ENCODE measurements at regions not wholly inside any gene's neighbourhood (a gene's known extent, or its start where the extent isn't known, plus 50 kb on each side); places are given as distances from the start of the nearest gene placed in this dataset.

DNA sequence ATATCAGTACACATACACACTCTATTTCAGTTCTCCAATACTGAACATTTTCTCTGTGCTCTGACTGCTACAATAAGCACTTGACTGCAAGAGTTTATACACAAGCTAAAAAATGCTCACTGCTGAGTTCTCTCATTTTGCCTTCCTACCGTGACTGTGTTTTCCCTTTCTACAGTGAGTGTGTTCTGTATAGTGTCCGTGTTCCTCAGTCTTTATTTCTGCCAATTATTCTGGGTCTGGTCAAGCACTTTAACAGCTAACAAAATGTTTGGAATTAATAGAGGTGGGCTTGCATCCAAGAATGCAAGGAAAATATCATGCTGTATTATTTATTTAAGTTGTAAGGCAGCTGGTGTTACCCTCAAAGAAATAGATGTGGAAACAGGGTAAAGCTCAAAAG lies 217.0 kb upstream of the NREP start:
- TF ChIP-seq, protein P1, sequence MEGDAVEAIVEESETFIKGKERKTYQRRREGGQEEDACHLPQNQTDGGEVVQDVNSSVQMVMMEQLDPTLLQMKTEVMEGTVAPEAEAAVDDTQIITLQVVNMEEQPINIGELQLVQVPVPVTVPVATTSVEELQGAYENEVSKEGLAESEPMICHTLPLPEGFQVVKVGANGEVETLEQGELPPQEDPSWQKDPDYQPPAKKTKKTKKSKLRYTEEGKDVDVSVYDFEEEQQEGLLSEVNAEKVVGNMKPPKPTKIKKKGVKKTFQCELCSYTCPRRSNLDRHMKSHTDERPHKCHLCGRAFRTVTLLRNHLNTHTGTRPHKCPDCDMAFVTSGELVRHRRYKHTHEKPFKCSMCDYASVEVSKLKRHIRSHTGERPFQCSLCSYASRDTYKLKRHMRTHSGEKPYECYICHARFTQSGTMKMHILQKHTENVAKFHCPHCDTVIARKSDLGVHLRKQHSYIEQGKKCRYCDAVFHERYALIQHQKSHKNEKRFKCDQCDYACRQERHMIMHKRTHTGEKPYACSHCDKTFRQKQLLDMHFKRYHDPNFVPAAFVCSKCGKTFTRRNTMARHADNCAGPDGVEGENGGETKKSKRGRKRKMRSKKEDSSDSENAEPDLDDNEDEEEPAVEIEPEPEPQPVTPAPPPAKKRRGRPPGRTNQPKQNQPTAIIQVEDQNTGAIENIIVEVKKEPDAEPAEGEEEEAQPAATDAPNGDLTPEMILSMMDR (IDR thresholded peaks at IDR 0.05; ENCODE audit: insufficient read depth, low read length): no peak
- TF ChIP-seq GABPA (IDR thresholded peaks at IDR 0.05; ENCODE audit: low read depth) (no peak), SPI1 (IDR thresholded peaks at IDR 0.05; ENCODE audit: borderline replicate concordance, low read depth) (no peak), POLR2AphosphoS5 (IDR thresholded peaks at IDR 0.05; ENCODE audit: low read depth) (no peak)
- TF ChIP-seq, protein P2, sequence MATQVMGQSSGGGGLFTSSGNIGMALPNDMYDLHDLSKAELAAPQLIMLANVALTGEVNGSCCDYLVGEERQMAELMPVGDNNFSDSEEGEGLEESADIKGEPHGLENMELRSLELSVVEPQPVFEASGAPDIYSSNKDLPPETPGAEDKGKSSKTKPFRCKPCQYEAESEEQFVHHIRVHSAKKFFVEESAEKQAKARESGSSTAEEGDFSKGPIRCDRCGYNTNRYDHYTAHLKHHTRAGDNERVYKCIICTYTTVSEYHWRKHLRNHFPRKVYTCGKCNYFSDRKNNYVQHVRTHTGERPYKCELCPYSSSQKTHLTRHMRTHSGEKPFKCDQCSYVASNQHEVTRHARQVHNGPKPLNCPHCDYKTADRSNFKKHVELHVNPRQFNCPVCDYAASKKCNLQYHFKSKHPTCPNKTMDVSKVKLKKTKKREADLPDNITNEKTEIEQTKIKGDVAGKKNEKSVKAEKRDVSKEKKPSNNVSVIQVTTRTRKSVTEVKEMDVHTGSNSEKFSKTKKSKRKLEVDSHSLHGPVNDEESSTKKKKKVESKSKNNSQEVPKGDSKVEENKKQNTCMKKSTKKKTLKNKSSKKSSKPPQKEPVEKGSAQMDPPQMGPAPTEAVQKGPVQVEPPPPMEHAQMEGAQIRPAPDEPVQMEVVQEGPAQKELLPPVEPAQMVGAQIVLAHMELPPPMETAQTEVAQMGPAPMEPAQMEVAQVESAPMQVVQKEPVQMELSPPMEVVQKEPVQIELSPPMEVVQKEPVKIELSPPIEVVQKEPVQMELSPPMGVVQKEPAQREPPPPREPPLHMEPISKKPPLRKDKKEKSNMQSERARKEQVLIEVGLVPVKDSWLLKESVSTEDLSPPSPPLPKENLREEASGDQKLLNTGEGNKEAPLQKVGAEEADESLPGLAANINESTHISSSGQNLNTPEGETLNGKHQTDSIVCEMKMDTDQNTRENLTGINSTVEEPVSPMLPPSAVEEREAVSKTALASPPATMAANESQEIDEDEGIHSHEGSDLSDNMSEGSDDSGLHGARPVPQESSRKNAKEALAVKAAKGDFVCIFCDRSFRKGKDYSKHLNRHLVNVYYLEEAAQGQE (IDR thresholded peaks at IDR 0.05; ENCODE audit: insufficient replicate concordance, low read depth): no peak
